Effector memory CD8-positive, alpha-beta T cell (primary cell): ENCODE measurements at regions not wholly inside any gene's neighbourhood (a gene's known extent, or its start where the extent isn't known, plus 50 kb on each side); places are given as distances from the start of the nearest gene placed in this dataset.

ENCODE experiments used
- ATAC-seq: fragments of 150-1000 bp; cut with Tn5 transposase; replicated peaks from 2 replicates; pipeline ENCODE4 v1.10.0; 2021; ENCODE audit warnings: mild to moderate bottlenecking, moderate library complexity
- DNase-seq, 3 experiments: peaks; one replicate each; pipeline ENCODE4 v3.0.0; 2021
- H3K27ac Mint-ChIP-seq, 2 donors: one replicate each; pipeline ENCODE4 v1.8.0; 2022; ENCODE audit warnings: mild to moderate bottlenecking in 2 of 2, mixed read lengths in 2 of 2, moderate library complexity in 2 of 2
- H3K27me3 Mint-ChIP-seq, 2 donors: one replicate each; pipeline ENCODE4 v1.8.0; 2022; ENCODE audit warnings: mixed read lengths in 2 of 2
- H3K36me3 Mint-ChIP-seq: one replicate; pipeline ENCODE4 v1.8.0; 2022; ENCODE audit warnings: mild to moderate bottlenecking, moderate library complexity, mixed read lengths; ENCODE audit not compliant: insufficient read depth
- H3K4me1 Mint-ChIP-seq, 2 donors: one replicate each; pipeline ENCODE4 v1.8.0; 2022; ENCODE audit warnings: low read depth in 2 of 2, mixed read lengths in 2 of 2
- H3K4me3 Mint-ChIP-seq, 2 donors: one replicate each; pipeline ENCODE4 v1.8.0; 2022; ENCODE audit warnings: mild to moderate bottlenecking in 2 of 2, mixed read lengths in 2 of 2, moderate library complexity in 2 of 2
- H3K9me3 Mint-ChIP-seq, 2 donors: one replicate each; pipeline ENCODE4 v1.8.0; 2022; ENCODE audit warnings: mixed read lengths in 2 of 2

GRCh38 chr4:126776361-126776760 lies 856.4 kb upstream of the INTU start:
- Mint-ChIP-seq H3K9me3 (no peaks in the 10 kb centered on the region), H3K27me3 (no peaks in the 10 kb centered on the region), H3K27ac (no peak overlapping the region), H3K4me1 (no peaks in the 10 kb centered on the region), H3K36me3 (no peaks in the 10 kb centered on the region), H3K4me3 (no peak overlapping the region)
- ATAC-seq (no peak), DNase-seq (no peak)

- ATAC-seq, result no peak
- H3K36me3 Mint-ChIP-seq, result no peaks in the 10 kb centered on the region
- no peaks in the 10 kb centered on the region for H3K4me1 Mint-ChIP-seq
- H3K9me3 Mint-ChIP-seq, result no peaks in the 10 kb centered on the region
- no peak overlapping the region for H3K27ac Mint-ChIP-seq
- no peak overlapping the region for H3K4me3 Mint-ChIP-seq
- no peaks in the 10 kb centered on the region for H3K27me3 Mint-ChIP-seq
- DNase-seq, result no peak
Measured at GRCh38 chr4:126777649-126778048, 855.1 kb upstream of the INTU start.

- DNase-seq (no peak), ATAC-seq (no peak)
- no peaks in the 10 kb centered on the region for H3K27me3 Mint-ChIP-seq
- no peak overlapping the region for H3K4me3 Mint-ChIP-seq
- H3K36me3 Mint-ChIP-seq, result no peaks in the 10 kb centered on the region
- H3K4me1 Mint-ChIP-seq, result no peaks in the 10 kb centered on the region
- H3K27ac Mint-ChIP-seq, result no peak overlapping the region
- H3K9me3 Mint-ChIP-seq, result no peaks in the 10 kb centered on the region
Measured at GRCh38 chr4:126778348-126778747, 854.4 kb upstream of the INTU start.

GRCh38 chr4:126779001-126779400 lies 853.8 kb upstream of the INTU start:
- Mint-ChIP-seq H3K27ac (no peak overlapping the region), H3K27me3 (no peaks in the 10 kb centered on the region), H3K9me3 (no peaks in the 10 kb centered on the region), H3K36me3 (no peaks in the 10 kb centered on the region), H3K4me3 (no peak overlapping the region), H3K4me1 (no peaks in the 10 kb centered on the region)
- DNase-seq (no peak), ATAC-seq (no peak)

GRCh38 chr4:126779436-126780166 lies 853.2 kb upstream of the INTU start:
- Mint-ChIP-seq H3K27me3 (no peaks in the 10 kb centered on the region), H3K36me3 (no peaks in the 10 kb centered on the region), H3K27ac (no peak overlapping the region), H3K4me3 (no peak overlapping the region), H3K4me1 (no peaks in the 10 kb centered on the region), H3K9me3 (no peaks in the 10 kb centered on the region)
- ATAC-seq, result no peak
- no peak for DNase-seq

- Mint-ChIP-seq H3K36me3 (no peaks in the 10 kb centered on the region), H3K9me3 (peaks cover 0 to 1% of the 10 kb centered on the region in 2 donors), H3K27me3 (no peaks in the 10 kb centered on the region), H3K27ac (no peak overlapping the region), H3K4me1 (no peaks in the 10 kb centered on the region), H3K4me3 (no peak overlapping the region)
- ATAC-seq (no peak), DNase-seq (no peak)
Measured at GRCh38 chr4:126783191-126783590, 849.6 kb upstream of the INTU start.

GRCh38 chr4:126784966-126785580 lies 847.7 kb upstream of the INTU start:
- peaks cover 0 to 1% of the 10 kb centered on the region in 2 donors for H3K9me3 Mint-ChIP-seq
- ATAC-seq, result no peak
- no peak for DNase-seq
- H3K36me3 Mint-ChIP-seq, result no peaks in the 10 kb centered on the region
- H3K4me1 Mint-ChIP-seq, result no peaks in the 10 kb centered on the region
- no peaks in the 10 kb centered on the region for H3K27me3 Mint-ChIP-seq
- no peak overlapping the region for H3K27ac Mint-ChIP-seq
- H3K4me3 Mint-ChIP-seq, result no peak overlapping the region

GRCh38 chr4:126790633-126791032 lies 842.1 kb upstream of the INTU start:
- ATAC-seq, result no peak
- no peaks in the 10 kb centered on the region for H3K27me3 Mint-ChIP-seq
- DNase-seq, result no peak
- H3K4me1 Mint-ChIP-seq, result no peaks in the 10 kb centered on the region
- no peak overlapping the region for H3K27ac Mint-ChIP-seq
- H3K36me3 Mint-ChIP-seq, result no peaks in the 10 kb centered on the region
- peaks cover 0 to 4% of the 10 kb centered on the region in 2 donors for H3K9me3 Mint-ChIP-seq
- H3K4me3 Mint-ChIP-seq, result no peak overlapping the region

GRCh38 chr4:126794363-126794762 lies 838.4 kb upstream of the INTU start:
- Mint-ChIP-seq H3K4me3 (no peak overlapping the region), H3K4me1 (no peaks in the 10 kb centered on the region), H3K36me3 (no peaks in the 10 kb centered on the region), H3K27me3 (no peaks in the 10 kb centered on the region), H3K9me3 (peaks cover 0 to 4% of the 10 kb centered on the region in 2 donors), H3K27ac (no peak overlapping the region)
- ATAC-seq (no peak), DNase-seq (no peak)

GRCh38 chr4:126798214-126798613 lies 834.5 kb upstream of the INTU start:
- DNase-seq, result no peak
- peaks cover 0 to 4% of the 10 kb centered on the region in 2 donors for H3K9me3 Mint-ChIP-seq
- H3K27ac Mint-ChIP-seq, result no peak overlapping the region
- H3K4me3 Mint-ChIP-seq, result no peak overlapping the region
- no peaks in the 10 kb centered on the region for H3K4me1 Mint-ChIP-seq
- no peaks in the 10 kb centered on the region for H3K27me3 Mint-ChIP-seq
- no peak for ATAC-seq
- no peaks in the 10 kb centered on the region for H3K36me3 Mint-ChIP-seq

GRCh38 chr4:126799416-126799815 lies 833.3 kb upstream of the INTU start:
- Mint-ChIP-seq H3K9me3 (peaks cover 2 to 8% of the 10 kb centered on the region in 2 donors), H3K4me1 (no peaks in the 10 kb centered on the region), H3K27ac (no peak overlapping the region), H3K36me3 (no peaks in the 10 kb centered on the region), H3K27me3 (no peaks in the 10 kb centered on the region), H3K4me3 (no peak overlapping the region)
- DNase-seq, result no peak
- ATAC-seq, result no peak

- no peak for ATAC-seq
- no peaks in the 10 kb centered on the region for H3K4me1 Mint-ChIP-seq
- H3K27me3 Mint-ChIP-seq, result no peaks in the 10 kb centered on the region
- DNase-seq, result no peak
- H3K27ac Mint-ChIP-seq, result no peak overlapping the region
- H3K9me3 Mint-ChIP-seq, result peaks cover 4 to 14% of the 10 kb centered on the region in 2 donors
- no peaks in the 10 kb centered on the region for H3K36me3 Mint-ChIP-seq
- H3K4me3 Mint-ChIP-seq, result no peak overlapping the region
Measured at GRCh38 chr4:126799971-126800574, 832.7 kb upstream of the INTU start.

GRCh38 chr4:126800575-126801141 lies 832.1 kb upstream of the INTU start:
- Mint-ChIP-seq H3K9me3 (peaks cover 4 to 14% of the 10 kb centered on the region in 2 donors), H3K4me3 (no peak overlapping the region), H3K4me1 (no peaks in the 10 kb centered on the region), H3K36me3 (no peaks in the 10 kb centered on the region), H3K27ac (no peak overlapping the region), H3K27me3 (no peaks in the 10 kb centered on the region)
- ATAC-seq (no peak), DNase-seq (no peak)

GRCh38 chr4:126807132-126807531 lies 825.6 kb upstream of the INTU start:
- no peaks in the 10 kb centered on the region for H3K27me3 Mint-ChIP-seq
- H3K9me3 Mint-ChIP-seq, result peaks cover 2 to 14% of the 10 kb centered on the region in 2 donors
- ATAC-seq (no peak), DNase-seq (no peak)
- H3K27ac Mint-ChIP-seq, result no peak overlapping the region
- H3K4me1 Mint-ChIP-seq, result no peaks in the 10 kb centered on the region
- H3K36me3 Mint-ChIP-seq, result no peaks in the 10 kb centered on the region
- H3K4me3 Mint-ChIP-seq, result no peak overlapping the region
